HG03460 (cell line): ENCODE measurements at regions not wholly inside any gene's neighbourhood (a gene's known extent, or its start where the extent isn't known, plus 50 kb on each side); places are given as distances from the start of the nearest gene placed in this dataset.
"Not testable (repeated sequence)": the region's sequence is repeated elsewhere in the genome, so short reads cannot be mapped to it uniquely, and the experiment has no call there.

ENCODE experiments used
- ATAC-seq: cut with Tn5 transposase; IDR thresholded peaks from one replicate; pipeline ENCODE4 v1.9.1; 2021; ENCODE audit not compliant: unreplicated experiment

DNA sequence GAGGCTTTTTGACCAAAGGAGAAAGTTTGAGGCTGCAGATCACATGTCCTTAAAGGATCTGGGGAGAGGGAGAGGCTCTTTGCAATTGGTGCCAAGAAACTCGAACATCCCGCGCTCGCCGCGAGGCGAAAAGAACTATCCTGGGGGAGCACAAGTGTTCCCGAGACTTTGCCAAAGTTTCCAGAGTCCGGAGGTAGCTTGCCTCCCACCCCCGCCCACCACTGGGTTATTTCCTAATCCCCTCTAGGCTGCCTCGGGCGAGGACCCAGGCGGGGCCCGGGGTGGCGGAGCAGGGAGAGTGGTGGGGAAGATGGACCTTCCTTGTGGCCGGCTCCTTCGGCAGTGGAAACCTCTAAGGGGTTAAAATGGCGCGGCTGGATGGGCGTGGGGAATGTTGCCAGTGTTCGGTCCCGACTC lies 114.5 kb downstream of the KCNRG start:
- ATAC-seq, result no peak

DNA sequence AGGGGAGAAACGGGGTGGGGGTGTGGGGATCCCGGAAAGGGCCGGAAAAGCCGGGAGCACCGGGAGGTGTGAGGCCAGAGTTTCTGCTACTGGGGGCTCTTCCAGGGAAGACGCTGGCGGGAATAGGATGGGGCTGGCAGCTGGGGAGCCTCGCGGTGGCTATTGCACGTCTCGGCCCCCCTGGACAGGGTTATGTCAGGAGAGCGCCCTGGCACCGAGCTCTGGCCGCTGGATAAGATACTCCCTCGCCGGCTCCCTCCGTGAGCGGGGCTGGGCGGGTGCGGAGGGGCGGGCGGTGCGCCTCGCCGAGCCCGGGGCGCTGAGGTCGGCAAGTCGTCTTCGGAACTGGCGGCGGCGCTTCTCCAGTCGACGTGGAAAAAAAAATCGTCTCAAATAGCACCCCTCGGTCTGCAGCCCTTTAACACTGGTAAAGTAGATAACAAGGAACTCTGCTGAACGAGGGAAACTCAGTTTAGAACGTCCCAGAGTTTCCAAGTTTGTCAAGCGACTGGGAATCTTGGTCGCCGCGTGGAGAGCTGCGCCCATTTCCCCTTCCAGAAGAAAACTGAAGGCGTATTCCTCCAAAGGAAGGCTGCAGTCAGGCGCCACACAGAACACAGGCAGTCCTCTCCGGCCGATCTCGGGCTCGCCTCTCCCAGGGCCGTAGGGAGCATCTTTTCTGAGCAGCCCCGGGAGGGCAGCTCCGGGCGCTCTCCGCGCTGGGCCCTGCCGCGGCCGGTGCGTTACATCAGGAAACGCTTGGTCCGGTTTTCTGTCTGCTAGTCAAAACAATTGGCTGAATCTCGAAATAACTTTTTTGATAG lies 115.1 kb downstream of the KCNRG start:
- ATAC-seq, result no peak

DNA sequence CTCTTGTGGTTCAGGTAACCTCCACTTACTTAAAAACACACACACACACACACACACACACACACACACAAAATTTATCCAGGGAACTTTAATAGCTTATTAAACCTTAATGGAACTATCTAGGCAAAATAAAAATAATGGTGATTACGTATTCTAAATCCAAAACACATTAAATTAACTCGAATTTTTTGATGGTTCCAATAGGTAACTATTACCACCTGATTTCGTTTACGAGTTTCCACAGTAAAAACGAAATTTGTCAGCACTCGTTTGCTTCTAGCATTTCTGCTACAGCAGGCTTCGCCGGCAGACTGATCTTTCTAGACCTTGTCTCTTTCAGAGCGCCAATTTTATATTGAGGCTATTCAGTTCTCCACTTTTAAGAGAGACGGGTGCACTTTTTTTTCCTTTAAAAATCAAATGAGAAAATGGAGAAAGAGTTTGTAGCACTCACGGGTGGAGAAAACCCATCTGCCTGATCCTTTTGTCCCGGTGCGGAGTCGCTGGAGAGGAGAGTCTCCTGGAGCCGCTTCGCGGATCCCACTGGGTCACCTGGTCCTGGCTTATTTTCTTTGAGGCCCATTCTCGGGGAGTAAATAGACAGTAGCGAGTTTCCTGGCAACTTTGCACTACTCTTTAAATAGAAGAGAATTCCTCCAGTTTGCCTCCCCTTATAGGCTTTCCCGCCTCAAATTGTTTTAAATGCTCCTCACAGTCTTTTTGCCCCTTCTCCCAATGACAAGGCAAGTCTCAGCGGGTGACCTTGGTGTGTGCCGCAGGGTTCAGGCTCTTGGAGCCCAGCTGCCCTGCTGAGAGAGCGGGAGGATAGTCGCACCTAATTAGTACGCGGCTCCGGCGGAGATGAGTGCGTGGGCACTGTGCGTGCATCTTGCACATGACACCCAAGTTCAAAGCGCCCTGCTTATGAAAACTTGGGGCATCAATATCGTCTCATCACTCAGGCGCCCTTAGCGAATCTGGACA lies 117.0 kb downstream of the KCNRG start:
- ATAC-seq, result no peak

GRCh38 chr13:50132904-50133357 lies 117.7 kb downstream of the KCNRG start:
- no peak for ATAC-seq

GRCh38 chr13:50133358-50133953 lies 118.2 kb downstream of the KCNRG start:
- ATAC-seq, result no peak

DNA sequence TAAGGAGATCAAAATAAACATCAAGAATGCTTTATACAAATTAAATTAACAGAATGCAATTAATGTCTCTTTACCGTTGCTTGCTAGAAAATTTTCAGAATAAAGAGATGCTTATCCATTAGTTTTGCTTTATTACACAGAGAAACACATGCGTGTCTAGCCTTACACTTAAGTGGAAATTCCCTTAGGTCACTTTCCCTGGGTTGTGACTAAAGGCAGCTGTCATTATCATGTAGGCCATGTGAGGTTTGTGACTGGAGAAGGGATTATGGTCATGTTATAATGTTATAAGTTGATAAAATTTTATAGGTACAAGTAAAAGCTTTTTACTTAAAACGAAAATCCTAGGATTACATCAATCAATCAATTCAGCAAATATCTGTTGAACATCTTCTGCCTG lies 121.0 kb downstream of the KCNRG start:
- ATAC-seq, result no peak

GRCh38 chr13:50136678-50137077 lies 121.4 kb downstream of the KCNRG start:
- ATAC-seq, result no peak

DNA sequence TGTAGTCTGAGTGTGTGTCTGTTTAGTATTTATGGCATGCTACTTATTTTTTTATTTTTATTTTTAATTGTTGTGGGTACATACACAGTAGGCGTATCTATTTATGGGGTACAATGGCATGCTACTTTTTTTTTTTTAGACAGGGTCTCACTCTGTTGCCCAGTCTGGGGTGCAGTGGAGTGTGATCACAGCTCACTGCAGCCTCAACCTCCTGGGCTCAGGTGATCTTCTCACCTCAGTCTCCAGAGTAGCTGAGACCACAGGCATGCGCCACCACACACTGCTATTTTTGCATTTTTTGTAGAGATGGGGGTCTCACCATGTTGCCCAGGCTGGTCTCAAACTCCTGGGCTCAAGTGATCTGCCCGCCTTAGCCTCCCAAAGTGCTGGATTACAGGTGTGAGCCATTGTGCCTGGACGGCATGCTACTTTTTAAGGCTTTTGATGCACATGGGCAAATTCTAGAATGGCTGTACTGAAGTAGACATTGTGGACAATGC lies 124.2 kb downstream of the KCNRG start:
- ATAC-seq, result not testable (repeated sequence)

- ATAC-seq, result no peak
Observed at GRCh38 chr13:50140153-50140552, 124.9 kb downstream of the KCNRG start.

DNA sequence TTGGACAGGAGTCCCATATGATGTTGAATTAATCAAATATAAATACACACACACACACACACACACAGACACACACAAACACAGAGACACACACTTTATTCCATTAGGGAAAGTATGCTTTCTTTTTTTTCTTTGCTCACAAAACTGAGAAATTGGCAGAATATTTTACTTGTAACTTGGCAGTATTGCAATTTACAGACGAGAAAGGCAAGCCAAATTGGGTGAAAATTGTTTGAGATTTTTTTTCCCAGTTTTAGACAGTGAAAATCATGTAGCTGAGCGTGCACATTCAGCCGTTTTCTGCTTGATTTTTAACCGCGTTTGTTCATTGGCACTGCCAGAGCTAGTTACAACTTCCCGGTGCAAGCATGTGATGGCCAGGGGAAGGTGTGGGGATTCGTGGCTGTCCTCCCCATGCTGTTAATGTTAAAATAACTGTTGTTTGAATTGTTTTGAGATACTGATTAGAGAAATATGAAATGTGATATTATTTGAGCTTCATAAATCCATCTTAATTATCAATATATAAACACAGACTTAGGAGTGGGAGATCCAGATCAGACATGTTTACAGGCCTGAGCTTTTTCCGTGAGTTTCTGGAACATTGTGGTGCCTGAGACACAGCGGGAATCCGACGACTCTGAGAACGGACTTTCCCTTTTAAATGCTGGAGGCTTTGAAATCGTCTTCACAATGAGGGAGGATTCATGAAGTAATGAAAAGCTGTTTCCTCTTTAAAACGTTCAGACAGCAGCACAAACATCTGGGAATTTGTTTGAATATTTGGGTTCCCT lies 125.5 kb downstream of the KCNRG start:
- ATAC-seq, result no peak

DNA sequence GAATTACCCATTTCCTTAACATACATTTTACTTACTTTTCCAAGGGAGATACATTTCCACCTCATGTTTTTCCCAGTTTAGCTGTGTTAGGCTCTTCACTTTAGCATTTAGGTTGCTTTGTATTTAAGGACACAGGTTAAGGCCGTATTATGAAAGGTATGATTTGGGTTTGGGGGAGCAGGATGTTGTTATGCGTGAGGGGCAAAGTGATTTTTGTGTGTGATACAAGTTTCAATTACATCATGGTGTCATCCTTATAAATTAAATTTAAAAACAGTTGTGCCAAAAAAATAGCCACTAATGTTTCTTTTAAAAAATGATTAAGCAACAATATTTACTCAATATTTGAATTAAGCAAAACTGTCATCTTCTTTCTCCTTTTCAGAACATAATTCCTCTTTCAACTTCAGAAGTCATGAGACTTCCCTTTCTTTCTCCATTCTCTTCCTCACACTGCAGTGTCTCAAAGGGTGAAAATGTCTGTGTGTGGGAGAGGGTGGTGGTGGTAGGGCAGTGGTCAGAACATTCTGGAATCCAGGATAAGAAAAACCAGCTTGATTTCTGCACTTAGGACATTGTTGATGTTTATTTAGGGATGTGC lies 126.2 kb downstream of the KCNRG start:
- no peak for ATAC-seq

DNA sequence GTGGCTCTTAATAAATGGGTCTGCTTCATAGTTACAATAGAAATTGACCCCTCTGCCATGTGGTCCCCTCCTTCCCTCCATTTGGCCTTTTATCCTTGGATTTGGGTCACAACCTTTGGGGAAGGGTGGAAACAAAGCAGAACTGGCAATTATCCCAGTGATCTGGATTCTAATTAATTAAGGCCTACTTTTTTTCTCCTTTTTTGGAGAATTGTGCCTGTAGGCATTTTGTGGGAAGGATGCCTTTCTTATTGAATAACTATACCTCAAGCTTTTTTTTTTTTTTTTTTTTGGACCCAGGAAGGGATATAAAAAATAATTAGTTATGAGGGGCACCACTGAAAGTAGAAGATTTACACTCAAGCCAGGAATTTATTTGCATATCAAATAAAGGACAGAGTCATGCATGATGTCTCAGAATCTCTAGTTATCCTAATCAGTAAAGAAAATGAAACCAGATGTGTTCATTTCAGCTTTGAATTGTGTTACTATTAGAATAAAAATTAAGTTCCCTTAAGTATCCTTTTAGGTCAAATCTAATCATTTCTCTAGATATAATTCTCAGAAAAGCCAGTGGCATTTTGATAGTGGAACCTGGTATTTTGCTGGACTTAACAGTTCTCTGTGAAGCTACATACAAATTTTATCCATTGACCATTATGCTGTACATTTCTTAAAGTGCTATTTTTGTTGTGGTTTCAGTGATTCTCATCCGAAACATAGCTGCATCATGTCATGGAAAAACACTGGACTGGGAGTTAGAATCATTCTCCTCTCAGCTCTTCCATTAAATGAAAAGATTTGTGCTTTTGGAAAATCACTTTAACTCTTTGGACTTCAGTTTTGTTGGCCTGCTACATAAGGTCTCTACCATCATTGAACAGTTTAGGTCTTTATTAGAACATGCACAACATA lies 129.3 kb downstream of the KCNRG start:
- no peak for ATAC-seq

GRCh38 chr13:50149214-50149613 lies 134.0 kb downstream of the KCNRG start:
- no peak for ATAC-seq

DNA sequence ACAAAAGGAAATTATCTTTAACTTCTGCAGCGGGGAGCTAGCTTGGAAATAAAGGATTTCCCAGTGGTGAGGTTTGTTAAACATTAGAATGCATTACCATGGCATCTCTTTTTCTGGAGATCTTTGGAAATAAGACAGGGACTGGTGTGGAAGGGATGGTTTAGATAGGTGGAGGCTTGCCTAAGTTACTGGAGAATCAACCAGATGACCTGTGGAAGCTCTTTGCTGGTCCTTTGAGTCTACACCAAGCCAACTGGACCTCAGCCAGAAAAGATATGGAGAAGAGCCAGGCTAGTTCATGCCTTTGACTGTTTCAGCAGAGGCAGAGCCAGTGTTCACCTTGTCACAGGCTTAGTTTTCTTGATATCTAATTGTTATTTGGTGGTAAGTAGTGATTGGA lies 134.7 kb downstream of the KCNRG start:
- ATAC-seq, result no peak

DNA sequence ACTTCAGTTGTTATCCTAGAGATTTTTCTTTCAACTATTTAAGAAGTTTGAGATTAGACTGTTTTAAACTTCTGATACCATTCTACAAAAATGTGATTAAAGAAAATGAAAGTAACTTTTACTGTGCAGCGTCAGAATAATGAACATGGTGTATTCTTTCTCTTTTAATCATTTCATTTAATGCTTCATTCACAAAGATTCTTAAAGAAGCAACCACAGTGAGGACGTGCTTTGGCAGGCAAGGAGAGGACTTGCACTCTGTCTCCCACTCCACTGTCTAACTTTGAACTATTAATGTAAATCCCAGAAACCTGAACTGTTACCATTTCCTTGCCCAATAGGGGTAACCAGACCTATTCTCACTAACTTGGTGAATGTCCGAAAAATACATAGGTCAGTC lies 137.0 kb downstream of the KCNRG start:
- no peak for ATAC-seq

- no peak for ATAC-seq
Observed at GRCh38 chr13:50152655-50153309, 137.5 kb downstream of the KCNRG start.

DNA sequence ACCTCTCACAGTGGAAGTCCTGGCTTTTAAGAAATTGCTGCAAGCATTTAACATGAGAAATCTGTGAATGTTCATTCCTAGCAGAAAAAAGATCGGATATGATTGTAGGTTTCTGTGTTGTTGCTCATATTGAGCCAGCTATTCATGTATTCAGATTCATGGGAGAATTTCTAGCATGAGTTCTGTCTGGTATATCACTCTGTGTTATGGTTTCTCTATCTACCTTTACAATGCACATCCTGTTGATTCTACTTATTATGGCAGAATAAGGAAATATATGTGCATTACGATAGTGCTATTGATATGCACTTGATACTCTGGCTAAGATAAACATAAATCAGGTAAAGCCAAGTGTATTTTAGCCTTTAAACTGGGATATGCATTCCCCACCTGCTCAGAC lies 138.2 kb downstream of the KCNRG start:
- ATAC-seq, result no peak

DNA sequence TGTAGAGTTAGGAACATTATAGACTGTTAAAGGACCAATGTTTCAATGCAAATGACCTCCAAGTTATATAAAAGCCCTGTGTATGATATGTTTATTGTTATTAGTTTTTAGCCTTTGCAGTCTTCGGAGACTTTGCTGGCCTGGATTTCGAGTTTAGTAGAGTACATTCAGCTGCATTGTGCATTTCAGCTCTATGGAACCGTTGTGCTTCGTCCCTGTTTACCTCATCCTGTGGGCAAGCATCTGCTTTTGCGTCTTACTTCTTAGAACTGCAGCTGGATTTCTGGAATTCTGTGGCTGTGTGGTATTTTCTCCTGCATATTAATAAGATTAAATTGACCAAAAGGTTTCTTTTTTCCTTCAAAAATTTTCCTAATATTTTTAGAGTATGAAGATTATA lies 138.6 kb downstream of the KCNRG start:
- no peak for ATAC-seq
